NT2/D1 (cell line): ENCODE measurements at regions not wholly inside any gene's neighbourhood (a gene's known extent, or its start where the extent isn't known, plus 50 kb on each side); places are given as distances from the start of the nearest gene placed in this dataset.

ENCODE experiments used
- DNase-seq: peaks from one replicate; pipeline ENCODE4 v3.0.0-alpha.2; 2011; ENCODE audit warnings: low read depth, low spot score
- H3K27me3 ChIP-seq: 2 replicates; pipeline ENCODE4 v1.6.0; 2011; ENCODE audit warnings: mild to moderate bottlenecking; ENCODE audit not compliant: insufficient read length, insufficient read depth
- H3K36me3 ChIP-seq: 2 replicates; pipeline ENCODE4 v1.6.1; 2011; ENCODE audit warnings: mild to moderate bottlenecking, low read length, mixed read lengths; ENCODE audit not compliant: insufficient read depth, insufficient read length
- H3K4me1 ChIP-seq: 2 replicates; pipeline ENCODE4 v1.5.1; 2011; ENCODE audit not compliant: insufficient read depth, insufficient read length
- H3K4me3 ChIP-seq: 2 replicates; pipeline ENCODE4 v1.5.1; 2011; ENCODE audit warnings: low read depth; ENCODE audit not compliant: insufficient read length
- H3K9ac ChIP-seq: 2 replicates; pipeline ENCODE4 v1.6.0; 2011; ENCODE audit warnings: low read depth; ENCODE audit not compliant: insufficient read length
- H3K9me3 ChIP-seq: 2 replicates; pipeline ENCODE4 v1.5.1; 2011; ENCODE audit warnings: mild to moderate bottlenecking, low read length; ENCODE audit not compliant: insufficient read depth
- SUZ12 ChIP-seq: IDR thresholded peaks from 2 replicates; pipeline ENCODE4 v1.6.1; 2011; ENCODE audit not compliant: insufficient read length, insufficient read depth; ENCODE audit errors: extremely low read depth
- YY1 ChIP-seq: IDR thresholded peaks from 2 replicates; pipeline ENCODE4 v1.6.1; 2011; ENCODE audit not compliant: insufficient read length, insufficient read depth
- ZNF274 ChIP-seq: IDR thresholded peaks from 2 replicates; pipeline ENCODE4 v1.6.1; 2011; ENCODE audit warnings: mild to moderate bottlenecking, low read depth, low read length

- H3K4me3 ChIP-seq: no peak overlapping the region
- H3K9me3 ChIP-seq: no peaks in the 10 kb centered on the region
- no peak overlapping the region for H3K9ac ChIP-seq
- no peak for DNase-seq
- TF ChIP-seq SUZ12 (no peak), ZNF274 (no peak), YY1 (no peak)
- no peaks in the 10 kb centered on the region for H3K4me1 ChIP-seq
- no peaks in the 10 kb centered on the region for H3K36me3 ChIP-seq
- no peaks in the 10 kb centered on the region for H3K27me3 ChIP-seq
Observed at GRCh38 chr3:21357241-21357640, 393.8 kb downstream of the ZNF385D start.

GRCh38 chr3:21356402-21356801, 394.6 kb downstream of the ZNF385D start:
- TF ChIP-seq YY1 (no peak), SUZ12 (no peak), ZNF274 (no peak)
- no peak overlapping the region for H3K4me3 ChIP-seq
- H3K36me3 ChIP-seq: no peaks in the 10 kb centered on the region

GRCh38 chr3:21345382-21345976, 405.5 kb downstream of the ZNF385D start:
- TF ChIP-seq SUZ12 (no peak), YY1 (no peak), ZNF274 (no peak)
- Histone ChIP-seq H3K9ac (no peak overlapping the region), H3K27me3 (no peaks in the 10 kb centered on the region), H3K9me3 (no peaks in the 10 kb centered on the region), H3K36me3 (no peaks in the 10 kb centered on the region), H3K4me1 (no peaks in the 10 kb centered on the region), H3K4me3 (no peak overlapping the region)
- DNase-seq: no peak

More at GRCh38 chr3:21356402-21356801, 394.6 kb downstream of the ZNF385D start:
- Histone ChIP-seq H3K4me1 (no peaks in the 10 kb centered on the region), H3K9ac (no peak overlapping the region), H3K27me3 (no peaks in the 10 kb centered on the region), H3K9me3 (no peaks in the 10 kb centered on the region)
- no peak for DNase-seq

GRCh38 chr3:21331857-21332256, 419.2 kb downstream of the ZNF385D start:
- no peak for DNase-seq
- Histone ChIP-seq H3K4me1 (no peaks in the 10 kb centered on the region), H3K27me3 (no peaks in the 10 kb centered on the region), H3K4me3 (no peak overlapping the region), H3K9me3 (no peaks in the 10 kb centered on the region), H3K36me3 (no peaks in the 10 kb centered on the region), H3K9ac (no peak overlapping the region)
- no peak for TF ChIP-seq ZNF274
- no peak for TF ChIP-seq SUZ12
- TF ChIP-seq YY1: no peak

GRCh38 chr3:21331321-21331720, 419.7 kb downstream of the ZNF385D start:
- no peak for DNase-seq
- Histone ChIP-seq H3K4me1 (no peaks in the 10 kb centered on the region), H3K27me3 (no peaks in the 10 kb centered on the region), H3K9ac (no peak overlapping the region), H3K4me3 (no peak overlapping the region), H3K36me3 (no peaks in the 10 kb centered on the region), H3K9me3 (no peaks in the 10 kb centered on the region)
- TF ChIP-seq SUZ12 (no peak), YY1 (no peak), ZNF274 (no peak)

- H3K27me3 ChIP-seq: no peaks in the 10 kb centered on the region
- no peaks in the 10 kb centered on the region for H3K9me3 ChIP-seq
- TF ChIP-seq YY1: no peak
- no peak for TF ChIP-seq SUZ12
- no peak for TF ChIP-seq ZNF274
- no peak overlapping the region for H3K9ac ChIP-seq
- no peaks in the 10 kb centered on the region for H3K36me3 ChIP-seq
- no peaks in the 10 kb centered on the region for H3K4me1 ChIP-seq
- H3K4me3 ChIP-seq: no peak overlapping the region
- DNase-seq: no peak
Observed at GRCh38 chr3:21330293-21330692, 420.7 kb downstream of the ZNF385D start.

- Histone ChIP-seq H3K36me3 (no peaks in the 10 kb centered on the region), H3K9ac (no peak overlapping the region), H3K9me3 (no peaks in the 10 kb centered on the region), H3K4me1 (no peaks in the 10 kb centered on the region), H3K27me3 (no peaks in the 10 kb centered on the region), H3K4me3 (no peak overlapping the region)
- TF ChIP-seq YY1 (no peak), SUZ12 (no peak), ZNF274 (no peak)
- no peak for DNase-seq
Observed at GRCh38 chr3:21328711-21329390, 422.2 kb downstream of the ZNF385D start.
